Body of pancreas (tissue), 4 donors: ENCODE measurements at regions not wholly inside any gene's neighbourhood (a gene's known extent, or its start where the extent isn't known, plus 50 kb on each side); places are given as distances from the start of the nearest gene placed in this dataset.

Source experiments
- CTCF ChIP-seq, 7 experiments: fragments of 450-650 bp in 4 of 7; fragments of 200-600 bp in 3 of 7; sonication (generic) in 3 of 7; IDR thresholded peaks; one replicate each; pipeline ENCODE4 v1.5.1; 2016 to 2019; ENCODE audit warnings: antibody characterized with exemption in 7 of 7
- POLR2A ChIP-seq, 3 donors: fragments of 450-650 bp; IDR thresholded peaks; one replicate each; pipeline ENCODE4 v1.6.1; 2016; ENCODE audit warnings: antibody characterized with exemption in 3 of 3, mild to moderate bottlenecking in 2 of 3

GRCh38 chr1:222936042-222936441 lies 121.2 kb downstream of the DISP1 start:
- TF ChIP-seq CTCF (IDR thresholded peaks at IDR 0.05) (no peak), POLR2A (IDR thresholded peaks at IDR 0.05) (no peak)
